GM12873 (cell line): ENCODE measurements at regions not wholly inside any gene's neighbourhood (a gene's known extent, or its start where the extent isn't known, plus 50 kb on each side); places are given as distances from the start of the nearest gene placed in this dataset.

Source experiments
- TF ChIP-seq, protein P1 (sequence below): IDR thresholded peaks from 2 replicates; pipeline ENCODE4 v1.5.1; 2012; ENCODE audit warnings: low read depth, mild to moderate bottlenecking, moderate library complexity, low read length, control low read depth; ENCODE audit not compliant: insufficient read depth; ENCODE audit errors: missing control alignments

DNA sequence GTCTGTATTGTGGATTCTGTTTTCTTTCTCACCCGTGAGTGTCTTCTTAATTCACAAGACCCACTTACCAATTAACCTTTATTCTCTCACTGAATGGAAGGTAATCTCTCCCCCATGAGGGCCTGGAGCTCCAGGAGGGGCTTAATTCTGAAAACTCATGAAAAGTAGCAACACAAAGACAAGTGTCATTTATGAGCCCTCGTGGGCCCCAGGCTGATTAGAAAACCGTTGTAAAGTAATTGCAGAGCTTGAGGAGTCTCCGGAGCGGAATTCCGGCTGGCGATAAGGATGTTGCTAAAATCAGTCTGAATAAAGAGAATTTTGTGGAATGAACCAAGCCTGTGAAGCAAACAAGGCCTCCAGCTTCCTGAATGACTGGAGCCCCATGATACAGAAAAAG lies 301.5 kb downstream of the HAPSTR1 start:
- TF ChIP-seq, protein P1, sequence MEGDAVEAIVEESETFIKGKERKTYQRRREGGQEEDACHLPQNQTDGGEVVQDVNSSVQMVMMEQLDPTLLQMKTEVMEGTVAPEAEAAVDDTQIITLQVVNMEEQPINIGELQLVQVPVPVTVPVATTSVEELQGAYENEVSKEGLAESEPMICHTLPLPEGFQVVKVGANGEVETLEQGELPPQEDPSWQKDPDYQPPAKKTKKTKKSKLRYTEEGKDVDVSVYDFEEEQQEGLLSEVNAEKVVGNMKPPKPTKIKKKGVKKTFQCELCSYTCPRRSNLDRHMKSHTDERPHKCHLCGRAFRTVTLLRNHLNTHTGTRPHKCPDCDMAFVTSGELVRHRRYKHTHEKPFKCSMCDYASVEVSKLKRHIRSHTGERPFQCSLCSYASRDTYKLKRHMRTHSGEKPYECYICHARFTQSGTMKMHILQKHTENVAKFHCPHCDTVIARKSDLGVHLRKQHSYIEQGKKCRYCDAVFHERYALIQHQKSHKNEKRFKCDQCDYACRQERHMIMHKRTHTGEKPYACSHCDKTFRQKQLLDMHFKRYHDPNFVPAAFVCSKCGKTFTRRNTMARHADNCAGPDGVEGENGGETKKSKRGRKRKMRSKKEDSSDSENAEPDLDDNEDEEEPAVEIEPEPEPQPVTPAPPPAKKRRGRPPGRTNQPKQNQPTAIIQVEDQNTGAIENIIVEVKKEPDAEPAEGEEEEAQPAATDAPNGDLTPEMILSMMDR: no peak

DNA sequence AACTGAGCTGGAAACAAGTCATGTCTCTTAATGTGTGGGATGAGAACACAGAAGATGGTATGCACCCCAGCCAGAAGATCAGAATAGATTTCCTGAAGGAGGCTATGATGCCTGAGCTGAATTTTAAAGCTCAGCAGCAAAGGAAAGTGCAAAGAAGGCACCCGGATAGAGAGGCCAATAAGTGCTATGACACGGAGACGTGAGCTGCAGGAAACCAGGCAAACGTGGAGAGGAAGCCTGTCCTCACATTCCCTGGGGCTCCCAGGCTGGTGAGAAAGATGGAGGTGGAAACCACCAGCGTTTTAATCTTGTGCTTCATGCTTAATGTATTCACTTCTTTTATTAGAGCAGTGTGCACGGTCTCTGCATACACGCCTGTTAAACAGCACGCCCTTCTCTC lies 302.1 kb downstream of the HAPSTR1 start:
- TF ChIP-seq, protein P1: no peak

DNA sequence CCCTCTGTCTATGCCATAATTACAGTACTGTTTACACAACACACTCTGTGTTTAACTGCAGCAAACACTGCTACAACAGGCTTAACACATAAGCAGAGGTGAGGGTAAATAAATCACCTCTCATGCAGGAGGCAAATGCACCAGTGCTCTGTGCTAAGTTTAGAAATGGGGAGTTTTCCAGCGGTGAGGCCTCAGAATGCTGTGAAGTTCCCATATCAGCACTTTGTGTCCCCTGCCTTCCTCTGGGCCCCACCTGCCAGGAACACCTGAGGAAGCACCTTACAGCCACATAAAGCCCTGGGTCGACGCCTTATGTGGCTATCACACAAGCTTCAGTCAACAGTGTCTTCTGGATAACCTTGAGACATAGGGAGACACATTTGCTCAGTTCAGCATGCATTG lies 304.5 kb downstream of the HAPSTR1 start:
- TF ChIP-seq, protein P1: no peak

DNA sequence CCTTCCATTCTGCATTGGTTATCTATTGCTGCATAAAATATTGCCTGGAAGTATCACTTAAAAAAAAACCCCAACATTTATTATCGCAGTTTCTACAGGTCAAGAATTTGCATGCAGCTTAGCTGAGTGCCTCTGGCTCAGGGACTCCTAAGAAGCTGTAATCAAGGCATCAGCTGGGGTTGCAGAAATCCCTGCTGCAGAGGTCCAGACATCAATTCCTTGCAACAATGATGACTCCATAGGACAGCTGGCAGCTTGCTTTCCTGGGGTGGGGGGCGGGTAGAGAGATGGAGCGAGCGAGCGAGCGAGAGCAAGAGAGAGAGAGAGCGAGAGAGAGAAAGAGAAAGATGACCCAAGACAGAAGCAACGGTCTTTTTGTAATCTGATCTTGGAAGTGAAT lies 308.1 kb downstream of the HAPSTR1 start:
- TF ChIP-seq, protein P1: no peak

DNA sequence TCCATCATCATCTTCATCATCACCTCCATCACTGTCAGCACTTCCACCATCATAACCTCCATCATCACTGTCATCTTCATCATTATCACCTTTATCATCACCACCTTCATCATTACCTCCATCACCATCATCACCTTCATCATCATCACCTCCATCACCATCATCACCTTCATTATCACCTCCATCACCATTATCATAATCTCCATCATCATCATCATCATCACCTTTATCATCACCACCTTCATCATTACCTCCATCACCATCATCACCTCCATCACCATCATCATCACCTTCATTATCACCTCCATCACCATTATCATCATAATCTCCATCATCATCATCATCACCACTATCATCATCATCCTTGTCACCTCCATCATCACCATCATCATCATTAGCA lies 309.7 kb downstream of the HAPSTR1 start:
- TF ChIP-seq, protein P1: no peak

DNA sequence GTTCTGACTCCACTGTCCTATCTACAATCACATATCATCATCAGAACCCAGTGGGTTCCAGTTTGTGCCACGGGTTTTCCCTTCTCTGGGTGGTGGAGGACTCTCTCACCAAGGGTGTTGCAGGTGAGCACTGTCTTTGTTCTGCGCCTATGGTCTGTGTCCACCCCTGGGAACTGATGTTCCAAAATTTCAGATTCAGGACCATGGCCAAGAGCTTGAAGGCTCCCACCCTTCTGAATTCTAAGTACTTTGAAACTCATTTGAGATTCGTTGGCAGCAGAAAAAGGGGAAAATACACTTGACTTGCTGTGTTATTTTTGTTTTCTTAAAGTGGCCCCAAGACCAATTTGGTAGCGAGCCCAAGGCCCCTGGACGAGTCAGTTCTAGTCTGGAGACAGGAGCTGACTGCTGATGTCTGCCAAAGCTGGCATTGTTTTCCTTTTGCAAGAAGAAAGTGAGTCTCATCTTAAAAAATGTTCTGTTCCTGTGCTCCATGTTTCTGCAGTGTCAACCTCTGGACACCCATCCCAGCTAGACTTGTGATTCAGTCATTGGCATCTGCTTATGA lies 310.9 kb downstream of the HAPSTR1 start:
- TF ChIP-seq, protein P1: no peak

DNA sequence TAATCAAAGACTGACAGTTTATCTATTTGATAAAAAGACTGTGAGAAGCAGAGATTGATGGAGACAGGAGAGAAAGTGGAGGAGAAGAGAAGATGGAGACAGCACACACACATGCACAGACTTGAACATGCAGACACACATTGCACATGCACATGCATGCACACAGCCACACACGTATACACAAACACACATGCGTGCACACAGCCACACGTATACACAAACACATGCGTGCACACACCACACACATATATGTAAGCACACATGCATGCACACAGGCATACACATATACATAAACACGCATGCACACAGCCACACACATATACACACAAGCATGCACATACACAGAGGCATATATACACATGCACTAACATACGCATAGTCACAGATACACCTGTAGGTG lies 313.4 kb downstream of the HAPSTR1 start:
- TF ChIP-seq, protein P1: no peak
